K562 (cell line): ENCODE measurements at regions not wholly inside any gene's neighbourhood (a gene's known extent, or its start where the extent isn't known, plus 50 kb on each side); places are given as distances from the start of the nearest gene placed in this dataset.

Experiments
- ATAC-seq: fragments of 200-7000 bp; cut with Tn5 transposase; 3 replicates; pipeline ENCODE4 v1.9.1; 2020; ENCODE audit warnings: moderate library complexity
- BruUV-seq: library from RNA; stranded (reverse); fragments of 400-500 nt; replicated peaks from 2 replicates; lab custom pipeline; 2021; lab: Mats Ljungman, UMichigan
- CTCF ChIA-PET: fragments of 300-600 bp; formaldehyde crosslinking; extraction: SDS; loops from one replicate; lab custom pipeline; 2021; ENCODE audit warnings: low intra/inter-chr PET ratio; lab: Yijun Ruan, JAX
- POLR2A ChIA-PET: fragments of 300-600, 350-650 bp; sonication (Branson Sonifier 250); formaldehyde crosslinking; extraction: SDS; loops from one replicate; lab custom pipeline; 2021; ENCODE audit warnings: antibody characterized with exemption, inconsistent platforms; lab: Yijun Ruan, JAX
- DNase-seq, 4 experiments: peaks; one replicate each; pipeline versions ENCODE4 v3.0.0 to v3.0.0-alpha.2; 2011 to 2018; ENCODE audit warnings: low spot score in 3 of 4, mixed read lengths in 3 of 4; ENCODE audit errors: extremely low read depth in 1 of 4
- FAIRE-seq: peaks from 2 replicates; lab custom pipeline; 2011; peaks lifted over from hg19 to GRCh38; lab: Jason Lieb, UNC
- H2AFZ ChIP-seq: 2 replicates; pipeline ENCODE4 v1.6.0; 2011; ENCODE audit warnings: low read depth, low read length, control low read depth, inconsistent platforms
- H3K27ac ChIP-seq: fragments of 200-600 bp; 3 replicates; pipeline ENCODE4 v1.8.0; 2011; ENCODE audit warnings: low read depth, mild to moderate bottlenecking, control low read depth, inconsistent platforms, low read length, moderate library complexity, mixed read lengths; ENCODE audit errors: extremely low read depth
- H3K27me3 ChIP-seq, 2 experiments: fragments of 300-600 bp in 1 of 2; 2 replicates in 1 of 2; 3 replicates in 1 of 2; pipeline versions ENCODE4 v1.6.0 to v1.8.0; 2011; ENCODE audit warnings: inconsistent platforms in 2 of 2, low read length in 2 of 2, mild to moderate bottlenecking in 1 of 2, mixed read lengths in 1 of 2, moderate library complexity in 1 of 2; ENCODE audit not compliant: control insufficient read depth in 2 of 2, insufficient read depth in 2 of 2
- H3K36me3 ChIP-seq: fragments of 300-600 bp; 3 replicates; pipeline ENCODE4 v1.8.0; 2011; ENCODE audit warnings: mild to moderate bottlenecking, low read length, inconsistent platforms; ENCODE audit not compliant: control insufficient read depth, insufficient read depth
- H3K4me1 ChIP-seq, 2 experiments: fragments of 200-600 bp in 1 of 2; replicated peaks in 1 of 2; 2 replicates in 1 of 2; 3 replicates in 1 of 2; pipeline versions ENCODE4 v1.5.1 to v1.8.0; 2011; ENCODE audit warnings: inconsistent platforms in 2 of 2, low read length in 2 of 2, mild to moderate bottlenecking in 1 of 2, mixed read lengths in 1 of 2, moderate library complexity in 1 of 2; ENCODE audit not compliant: control insufficient read depth in 2 of 2, insufficient read depth in 2 of 2
- H3K4me2 ChIP-seq: 2 replicates; pipeline ENCODE4 v1.6.1; 2011; ENCODE audit warnings: low read length, control low read depth, inconsistent platforms, mixed read lengths; ENCODE audit not compliant: insufficient read depth
- H3K4me3 ChIP-seq: fragments of 200-600 bp; sonication (generic), shearing (Covaris generic); 2 replicates; pipeline ENCODE4 v1.5.1; 2016; ENCODE audit warnings: control low read depth, inconsistent platforms
- H3K79me2 ChIP-seq: fragments of 200-600 bp; 3 replicates; pipeline ENCODE4 v1.8.0; 2011; ENCODE audit warnings: low read length, inconsistent platforms; ENCODE audit not compliant: control insufficient read depth, insufficient read depth
- H3K9ac ChIP-seq, 2 experiments: 2 replicates each; pipeline versions ENCODE4 v1.6.0 to v1.6.1; 2011; ENCODE audit warnings: low read depth in 2 of 2, low read length in 2 of 2, control low read depth in 1 of 2, inconsistent platforms in 1 of 2, mild to moderate bottlenecking in 1 of 2, mixed read lengths in 1 of 2; ENCODE audit not compliant: insufficient read depth in 1 of 2
- H3K9me1 ChIP-seq: one replicate; pipeline ENCODE4 v1.6.0; 2011; ENCODE audit warnings: inconsistent platforms, mild to moderate bottlenecking, low read length, moderate library complexity; ENCODE audit not compliant: control insufficient read depth, insufficient read depth
- H3K9me3 ChIP-seq: replicated peaks from 2 replicates; pipeline ENCODE4 v1.5.1; 2011; ENCODE audit warnings: low read depth, low read length, inconsistent platforms; ENCODE audit not compliant: control insufficient read depth, insufficient read depth
- H4K20me1 ChIP-seq: replicated peaks from 2 replicates; pipeline ENCODE4 v1.6.1; 2011; ENCODE audit warnings: low read length, inconsistent platforms, mixed read lengths; ENCODE audit not compliant: control insufficient read depth, insufficient read depth
- DIDO1 ChIP-seq: fragments of 450-650 bp; IDR thresholded peaks from 2 replicates; pipeline ENCODE4 v1.6.1; 2016; ENCODE audit warnings: low read depth, missing biosample characterization, missing genetic modification characterization
- NCOA6 ChIP-seq: fragments of 450-650 bp; IDR thresholded peaks from 2 replicates; pipeline ENCODE4 v1.6.1; 2017; ENCODE audit warnings: mild to moderate bottlenecking
- PHB ChIP-seq: fragments of 250-450 bp; sonication (Bioruptor Pico); IDR thresholded peaks from 2 replicates; pipeline ENCODE4 v1.5.0; 2021
- PRMT5 ChIP-seq: sonication (generic); formaldehyde crosslinking; IDR thresholded peaks from 2 replicates; pipeline ENCODE4 v1.5.0; 2020; ENCODE audit warnings: missing genetic modification reagents
- SRSF7 ChIP-seq: fragments of 200-400 bp; formaldehyde crosslinking; optimal IDR thresholded peaks from 2 replicates; pipeline ENCODE3; 2017; ENCODE audit warnings: mild to moderate bottlenecking, low read depth, low read length
- TCFL5 ChIP-seq: fragments of 250-450 bp; sonication (Bioruptor Pico); conservative IDR thresholded peaks from 2 replicates; pipeline ENCODE4 v1.6.1; 2021; ENCODE audit warnings: mild to moderate bottlenecking, moderate library complexity, matching md5 sums
- ZBTB7A ChIP-seq: IDR thresholded peaks from 2 replicates; pipeline ENCODE4 v1.6.1; 2011; ENCODE audit warnings: low read depth, mild to moderate bottlenecking, low read length, moderate library complexity, borderline replicate concordance; ENCODE audit not compliant: control insufficient read depth
- ZKSCAN1 ChIP-seq: fragments of 150-350 bp; IDR thresholded peaks from 2 replicates; pipeline ENCODE4 v1.6.1; 2016; ENCODE audit warnings: low read depth, low read length
- WGBS: fragments of 100-300 bp; shearing (Covaris generic); methylation state at CpG from one replicate; pipeline ENCODE4 v1.1.6; 2016; ENCODE audit warnings: low coverage, mixed read lengths; ENCODE audit not compliant: insufficient coverage; ENCODE audit errors: missing lambda C conversion rate; 5-methylcytosine and 5-hydroxymethylcytosine counted together
- in situ Hi-C: fragments of 300-500 bp; cut with MboI; formaldehyde crosslinking; loops from 4 replicates; pipeline ENCODE4 v1.15.0; 2018; ENCODE audit warnings: inconsistent platforms, mixed read lengths
- intact Hi-C: fragments of 100-400 bp; cut with micrococcal nuclease; formaldehyde crosslinking; loops from 2 replicates; pipeline ENCODE4 v1.14.2; 2022
- TF ChIP-seq, protein P1 (sequence below): fragments of 450-650 bp; IDR thresholded peaks from 2 replicates; pipeline ENCODE4 v1.6.1; 2016; ENCODE audit warnings: low read depth, mild to moderate bottlenecking, moderate library complexity
- TF ChIP-seq, protein P2 (sequence below), 3 experiments: fragments of 200-800 bp in 1 of 3; fragments of 250-450 bp in 1 of 3; fragments of 450-650 bp in 1 of 3; sonication (Bioruptor Pico) in 1 of 3; sonication (Bioruptor generic) in 1 of 3; formaldehyde crosslinking in 1 of 3; IDR thresholded peaks; 2 replicates each; pipeline versions ENCODE4 v1.6.1 to v1.8.0; 2016 to 2022; ENCODE audit warnings: mild to moderate bottlenecking in 2 of 3, missing genetic modification characterization in 2 of 3, missing compliant biosample characterization in 1 of 3, moderate library complexity in 1 of 3
- TF ChIP-seq, protein P3 (sequence below): sonication (generic); formaldehyde crosslinking; IDR thresholded peaks from 2 replicates; pipeline ENCODE4 v1.5.0; 2020; ENCODE audit warnings: missing genetic modification reagents

DNA sequence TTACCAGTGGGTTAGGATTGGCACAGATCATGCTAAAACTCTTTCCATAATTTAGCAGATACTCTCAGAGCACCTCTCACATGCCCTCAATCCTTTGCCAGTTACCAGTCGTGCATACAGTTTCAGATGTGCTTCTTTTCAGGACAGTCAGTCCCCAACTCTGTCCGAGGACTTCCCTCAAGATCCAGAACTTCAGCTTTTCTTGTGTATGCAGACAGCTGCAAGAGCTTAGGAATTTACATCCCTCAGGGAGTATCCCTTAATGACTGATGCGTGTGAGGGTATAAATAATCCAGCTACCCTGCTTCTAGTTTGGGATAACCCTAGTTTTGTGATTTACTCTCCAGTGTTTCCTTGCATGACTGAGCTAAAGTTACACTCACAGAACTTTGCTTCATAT, 393.0 kb upstream of the PLXNA2 start:
- BruUV-seq = no TSS peak
- no peaks in the 10 kb centered on the region for H3K79me2 ChIP-seq
- H3K4me2 ChIP-seq = no peak overlapping the region
- no peaks in the 10 kb centered on the region for H3K9me3 ChIP-seq
- CTCF ChIA-PET = no interaction called here
- H3K9ac ChIP-seq = no peak overlapping the region
- H3K4me3 ChIP-seq = no peak overlapping the region
- DNase-seq (no peak), FAIRE-seq (no peak), ATAC-seq (no peak)
- no peak overlapping the region for H2AFZ ChIP-seq
- H3K27me3 ChIP-seq = no peaks in the 10 kb centered on the region
- H4K20me1 ChIP-seq = no peaks in the 10 kb centered on the region
- WGBS = 2% methylated on average over 3 of the region's 3 CpGs
- intact Hi-C loops (no loop called here), in situ Hi-C loops (no loop called here)
- H3K4me1 ChIP-seq = no peaks in the 10 kb centered on the region
- no peaks in the 10 kb centered on the region for H3K9me1 ChIP-seq
- no peak overlapping the region for H3K27ac ChIP-seq
- no peaks in the 10 kb centered on the region for H3K36me3 ChIP-seq
- POLR2A ChIA-PET = no interaction called here
- TF ChIP-seq ZBTB7A (no peak), PRMT5 (CRISPR knock-in tag) (no peak), TCFL5 (CRISPR knock-in tag) (no peak), DIDO1 (tag) (no peak), SRSF7 (no peak), ZKSCAN1 (no peak), PHB (CRISPR knock-in tag) (no peak), NCOA6 (no peak)
- TF ChIP-seq, protein P1, sequence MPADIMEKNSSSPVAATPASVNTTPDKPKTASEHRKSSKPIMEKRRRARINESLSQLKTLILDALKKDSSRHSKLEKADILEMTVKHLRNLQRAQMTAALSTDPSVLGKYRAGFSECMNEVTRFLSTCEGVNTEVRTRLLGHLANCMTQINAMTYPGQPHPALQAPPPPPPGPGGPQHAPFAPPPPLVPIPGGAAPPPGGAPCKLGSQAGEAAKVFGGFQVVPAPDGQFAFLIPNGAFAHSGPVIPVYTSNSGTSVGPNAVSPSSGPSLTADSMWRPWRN = no peak
- TF ChIP-seq, protein P2, sequence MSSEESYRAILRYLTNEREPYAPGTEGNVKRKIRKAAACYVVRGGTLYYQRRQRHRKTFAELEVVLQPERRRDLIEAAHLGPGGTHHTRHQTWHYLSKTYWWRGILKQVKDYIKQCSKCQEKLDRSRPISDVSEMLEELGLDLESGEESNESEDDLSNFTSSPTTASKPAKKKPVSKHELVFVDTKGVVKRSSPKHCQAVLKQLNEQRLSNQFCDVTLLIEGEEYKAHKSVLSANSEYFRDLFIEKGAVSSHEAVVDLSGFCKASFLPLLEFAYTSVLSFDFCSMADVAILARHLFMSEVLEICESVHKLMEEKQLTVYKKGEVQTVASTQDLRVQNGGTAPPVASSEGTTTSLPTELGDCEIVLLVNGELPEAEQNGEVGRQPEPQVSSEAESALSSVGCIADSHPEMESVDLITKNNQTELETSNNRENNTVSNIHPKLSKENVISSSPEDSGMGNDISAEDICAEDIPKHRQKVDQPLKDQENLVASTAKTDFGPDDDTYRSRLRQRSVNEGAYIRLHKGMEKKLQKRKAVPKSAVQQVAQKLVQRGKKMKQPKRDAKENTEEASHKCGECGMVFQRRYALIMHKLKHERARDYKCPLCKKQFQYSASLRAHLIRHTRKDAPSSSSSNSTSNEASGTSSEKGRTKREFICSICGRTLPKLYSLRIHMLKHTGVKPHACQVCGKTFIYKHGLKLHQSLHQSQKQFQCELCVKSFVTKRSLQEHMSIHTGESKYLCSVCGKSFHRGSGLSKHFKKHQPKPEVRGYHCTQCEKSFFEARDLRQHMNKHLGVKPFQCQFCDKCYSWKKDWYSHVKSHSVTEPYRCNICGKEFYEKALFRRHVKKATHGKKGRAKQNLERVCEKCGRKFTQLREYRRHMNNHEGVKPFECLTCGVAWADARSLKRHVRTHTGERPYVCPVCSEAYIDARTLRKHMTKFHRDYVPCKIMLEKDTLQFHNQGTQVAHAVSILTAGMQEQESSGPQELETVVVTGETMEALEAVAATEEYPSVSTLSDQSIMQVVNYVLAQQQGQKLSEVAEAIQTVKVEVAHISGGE (CRISPR knock-in tag; IDR thresholded peaks at IDR 0.05) = no peak
- TF ChIP-seq, protein P3, sequence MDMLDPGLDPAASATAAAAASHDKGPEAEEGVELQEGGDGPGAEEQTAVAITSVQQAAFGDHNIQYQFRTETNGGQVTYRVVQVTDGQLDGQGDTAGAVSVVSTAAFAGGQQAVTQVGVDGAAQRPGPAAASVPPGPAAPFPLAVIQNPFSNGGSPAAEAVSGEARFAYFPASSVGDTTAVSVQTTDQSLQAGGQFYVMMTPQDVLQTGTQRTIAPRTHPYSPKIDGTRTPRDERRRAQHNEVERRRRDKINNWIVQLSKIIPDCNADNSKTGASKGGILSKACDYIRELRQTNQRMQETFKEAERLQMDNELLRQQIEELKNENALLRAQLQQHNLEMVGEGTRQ (CRISPR knock-in tag) = no peak
